IPS-18a (cell line): ENCODE measurements at regions not wholly inside any gene's neighbourhood (a gene's known extent, or its start where the extent isn't known, plus 50 kb on each side); places are given as distances from the start of the nearest gene placed in this dataset.

ENCODE experiments used
- H3K27ac ChIP-seq: one replicate; pipeline ENCODE4 v1.5.1; 2013; ENCODE audit warnings: low read length
- H3K27me3 ChIP-seq: one replicate; pipeline ENCODE4 v1.6.1; 2013; ENCODE audit warnings: mild to moderate bottlenecking, low read length; ENCODE audit not compliant: control insufficient read depth, insufficient read depth
- H3K36me3 ChIP-seq: one replicate; pipeline ENCODE4 v1.6.1; 2013; ENCODE audit warnings: low read depth, low read length; ENCODE audit not compliant: control insufficient read depth
- H3K4me1 ChIP-seq: one replicate; pipeline ENCODE4 v1.6.1; 2013; ENCODE audit warnings: low read depth, low read length; ENCODE audit not compliant: control insufficient read depth
- H3K4me3 ChIP-seq: one replicate; pipeline ENCODE4 v1.5.1; 2013; ENCODE audit warnings: low read length
- H3K9ac ChIP-seq: one replicate; pipeline ENCODE4 v1.6.1; 2013; ENCODE audit warnings: mild to moderate bottlenecking, low read length, moderate library complexity
- H3K9me3 ChIP-seq: one replicate; pipeline ENCODE4 v1.6.1; 2013; ENCODE audit warnings: low read depth, low read length; ENCODE audit not compliant: control insufficient read depth

DNA sequence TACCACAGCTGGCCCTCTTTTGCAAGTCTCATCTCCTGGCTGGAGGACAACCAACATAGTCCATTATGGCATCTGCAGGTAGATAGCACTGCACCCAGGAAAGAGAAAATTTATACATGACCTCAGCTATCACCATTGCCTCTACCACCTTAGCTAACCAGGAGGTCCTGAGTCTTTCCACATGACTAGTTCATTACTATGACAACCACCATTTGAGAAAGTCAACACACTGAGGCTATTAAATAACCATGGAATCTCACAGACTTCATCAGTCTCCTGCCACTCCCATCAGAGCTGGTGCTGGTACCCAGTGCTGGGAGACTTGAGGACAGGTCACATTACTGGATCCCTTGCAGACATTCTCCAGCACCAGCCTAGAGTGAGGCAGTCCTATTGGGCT is 285.9 kb downstream of the GBA3 start:
- no peak overlapping the region for H3K4me3 ChIP-seq
- no peaks in the 10 kb centered on the region for H3K4me1 ChIP-seq
- H3K36me3 ChIP-seq: no peaks in the 10 kb centered on the region
- H3K27ac ChIP-seq: no peak overlapping the region
- H3K9ac ChIP-seq: no peak overlapping the region
- no peaks in the 10 kb centered on the region for H3K27me3 ChIP-seq
- peaks cover 4% of the 10 kb centered on the region for H3K9me3 ChIP-seq

DNA sequence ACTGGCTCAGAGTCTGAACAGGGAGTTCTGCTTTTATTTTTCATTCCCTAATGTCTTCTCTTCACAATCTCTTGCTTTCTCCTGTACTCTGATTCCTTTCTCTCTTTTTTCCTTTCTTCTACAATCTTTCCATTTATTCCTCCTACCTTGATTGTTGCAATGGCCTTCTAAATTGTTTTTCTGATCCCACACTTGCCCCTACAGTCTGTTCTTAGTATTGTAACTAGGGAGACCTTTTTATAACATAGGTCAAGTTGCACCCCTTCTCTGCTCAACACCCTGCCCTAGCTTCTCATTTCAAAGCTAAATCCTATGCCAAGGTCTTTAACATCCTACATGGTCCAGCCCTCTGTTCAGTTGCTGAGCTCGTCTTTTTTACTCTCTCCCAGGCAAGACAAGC is 277.9 kb downstream of the GBA3 start:
- H3K9ac ChIP-seq: no peak overlapping the region
- no peak overlapping the region for H3K27ac ChIP-seq
- H3K9me3 ChIP-seq: peaks cover 3% of the 10 kb centered on the region
- no peak overlapping the region for H3K4me3 ChIP-seq
- no peaks in the 10 kb centered on the region for H3K27me3 ChIP-seq
- H3K36me3 ChIP-seq: no peaks in the 10 kb centered on the region
- H3K4me1 ChIP-seq: no peaks in the 10 kb centered on the region

DNA sequence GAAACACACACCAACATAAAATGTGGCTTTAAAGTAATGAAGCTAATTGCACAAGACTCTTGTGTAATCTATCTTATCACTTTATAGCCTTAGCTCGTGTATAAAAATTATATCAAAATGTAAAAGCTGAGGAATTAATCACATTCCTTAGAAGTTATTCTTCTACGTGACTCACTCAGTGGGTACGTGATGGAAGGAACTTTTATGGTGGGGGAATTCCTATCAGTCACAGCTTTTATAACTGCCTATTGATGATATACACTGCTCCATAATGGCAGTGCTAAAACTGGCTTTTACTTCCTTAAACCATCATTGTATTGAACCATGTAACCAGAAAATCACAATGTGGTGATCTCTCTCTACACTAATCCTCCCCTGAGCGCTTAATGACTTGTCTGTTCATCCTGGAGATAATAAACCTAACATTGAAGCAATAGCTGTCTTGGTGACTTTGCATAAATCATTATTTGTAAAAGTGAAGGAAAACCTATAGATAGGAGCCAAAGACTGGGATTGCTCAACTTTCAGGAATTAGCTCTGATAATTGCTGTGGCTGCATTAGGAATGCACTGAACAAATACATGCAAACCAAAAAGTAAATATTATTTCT is 276.7 kb downstream of the GBA3 start:
- no peak overlapping the region for H3K4me3 ChIP-seq
- H3K27me3 ChIP-seq: no peaks in the 10 kb centered on the region
- H3K9me3 ChIP-seq: no peaks in the 10 kb centered on the region
- H3K9ac ChIP-seq: no peak overlapping the region
- H3K36me3 ChIP-seq: no peaks in the 10 kb centered on the region
- H3K27ac ChIP-seq: no peak overlapping the region
- H3K4me1 ChIP-seq: no peaks in the 10 kb centered on the region

DNA sequence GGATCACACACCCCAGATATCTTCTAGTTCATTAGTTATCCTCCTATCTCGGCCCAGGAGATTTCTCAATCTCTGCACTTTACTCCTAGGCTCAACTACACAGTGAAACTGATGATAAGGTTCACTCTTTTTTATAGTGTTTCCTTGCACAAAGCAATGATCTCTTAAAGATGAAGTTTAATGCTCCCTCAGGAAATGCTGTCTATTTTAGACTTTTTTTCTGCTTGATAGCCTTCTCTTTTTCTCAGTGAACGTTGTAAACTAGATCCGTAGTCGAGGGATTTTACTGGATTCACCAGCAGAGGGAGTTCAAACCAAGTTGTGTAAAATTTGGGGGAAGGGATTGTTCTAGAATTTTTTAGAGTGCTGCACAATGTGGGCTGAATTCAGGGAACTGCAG is 269.6 kb downstream of the GBA3 start:
- no peak overlapping the region for H3K9ac ChIP-seq
- H3K9me3 ChIP-seq: no peaks in the 10 kb centered on the region
- no peaks in the 10 kb centered on the region for H3K27me3 ChIP-seq
- no peaks in the 10 kb centered on the region for H3K4me1 ChIP-seq
- H3K27ac ChIP-seq: no peak overlapping the region
- no peak overlapping the region for H3K4me3 ChIP-seq
- H3K36me3 ChIP-seq: no peaks in the 10 kb centered on the region

DNA sequence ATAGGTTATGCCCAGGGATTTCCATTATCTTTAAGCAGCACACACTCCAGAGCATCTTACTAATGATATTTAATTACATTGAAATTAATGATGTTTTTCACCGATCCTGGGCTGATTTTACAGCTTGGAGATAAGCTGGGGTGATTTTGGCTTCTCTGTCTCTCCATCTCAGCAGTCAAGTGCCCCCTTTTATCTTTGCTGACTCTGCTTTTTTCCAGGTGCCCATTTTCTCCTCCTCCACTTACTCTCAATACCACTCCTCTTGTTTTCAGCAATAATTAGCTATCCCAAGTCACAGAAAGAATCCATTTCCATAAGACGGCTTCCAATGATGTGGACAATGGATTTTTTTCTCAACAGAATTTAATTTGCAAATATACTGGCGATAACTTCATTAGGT is 266.7 kb downstream of the GBA3 start:
- no peak overlapping the region for H3K27ac ChIP-seq
- no peaks in the 10 kb centered on the region for H3K27me3 ChIP-seq
- no peak overlapping the region for H3K9ac ChIP-seq
- H3K36me3 ChIP-seq: no peaks in the 10 kb centered on the region
- no peaks in the 10 kb centered on the region for H3K9me3 ChIP-seq
- no peaks in the 10 kb centered on the region for H3K4me1 ChIP-seq
- H3K4me3 ChIP-seq: no peak overlapping the region

DNA sequence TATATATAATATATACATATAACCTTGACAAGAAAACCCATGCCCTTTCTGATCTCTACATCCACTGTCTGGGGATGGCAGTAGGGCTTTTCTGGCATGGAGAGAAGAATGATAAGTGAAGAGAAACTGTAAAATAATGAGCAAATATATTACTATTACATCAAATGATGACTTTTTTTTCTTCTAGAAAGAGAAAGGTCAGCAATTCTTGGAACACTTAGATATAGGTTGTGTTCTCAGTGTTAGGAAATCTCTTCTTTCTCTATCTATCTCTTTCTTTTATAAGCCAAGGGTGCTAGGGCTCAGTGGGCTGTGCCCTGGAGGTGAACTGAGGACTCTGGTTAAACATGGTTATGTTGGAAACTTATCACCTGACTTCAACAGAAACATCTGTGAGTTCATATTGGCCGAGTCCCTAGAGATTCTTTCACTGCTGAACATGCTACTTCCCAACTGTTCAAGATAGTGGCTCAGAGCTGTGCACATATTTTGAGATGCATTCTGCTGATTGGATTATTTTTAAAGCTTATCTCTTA is 265.1 kb downstream of the GBA3 start:
- Histone ChIP-seq H3K36me3 (no peaks in the 10 kb centered on the region), H3K4me3 (no peak overlapping the region), H3K9ac (no peak overlapping the region), H3K27me3 (no peaks in the 10 kb centered on the region), H3K4me1 (no peaks in the 10 kb centered on the region), H3K27ac (no peak overlapping the region), H3K9me3 (no peaks in the 10 kb centered on the region)

DNA sequence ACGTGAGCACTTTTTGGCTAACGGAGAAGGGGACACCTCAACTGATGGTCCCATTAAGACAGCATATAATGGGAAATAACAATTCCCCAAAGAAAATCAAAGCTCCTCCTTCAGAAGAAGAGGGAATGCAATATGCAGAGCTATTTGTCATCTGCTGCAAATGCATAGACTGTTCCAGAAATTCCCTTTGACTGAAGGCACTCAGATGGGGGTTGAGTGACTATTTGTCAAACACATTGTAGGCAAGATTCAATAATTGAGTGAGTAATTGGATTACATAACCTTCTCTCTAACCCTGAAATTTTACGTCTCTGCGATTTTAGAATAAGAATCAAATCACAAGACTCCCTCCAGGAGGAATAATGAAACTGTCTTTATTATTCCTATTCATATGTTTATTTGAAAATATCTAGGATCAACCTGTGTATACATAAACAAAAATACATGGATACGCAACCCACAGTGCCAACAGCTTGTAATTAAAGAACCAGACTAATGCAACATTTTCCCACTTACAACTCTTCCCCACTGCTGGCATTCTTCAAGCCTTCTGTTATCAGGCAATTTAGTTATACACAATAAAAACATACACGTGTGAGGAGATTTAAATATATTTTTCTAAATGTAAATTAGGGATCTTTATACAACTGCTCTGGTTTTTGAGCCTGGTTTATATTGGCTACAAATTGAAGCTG is 256.6 kb downstream of the GBA3 start:
- Histone ChIP-seq H3K36me3 (no peaks in the 10 kb centered on the region), H3K27ac (no peak overlapping the region), H3K9ac (no peak overlapping the region), H3K9me3 (no peaks in the 10 kb centered on the region), H3K27me3 (peaks cover 8% of the 10 kb centered on the region), H3K4me1 (no peaks in the 10 kb centered on the region), H3K4me3 (no peak overlapping the region)

DNA sequence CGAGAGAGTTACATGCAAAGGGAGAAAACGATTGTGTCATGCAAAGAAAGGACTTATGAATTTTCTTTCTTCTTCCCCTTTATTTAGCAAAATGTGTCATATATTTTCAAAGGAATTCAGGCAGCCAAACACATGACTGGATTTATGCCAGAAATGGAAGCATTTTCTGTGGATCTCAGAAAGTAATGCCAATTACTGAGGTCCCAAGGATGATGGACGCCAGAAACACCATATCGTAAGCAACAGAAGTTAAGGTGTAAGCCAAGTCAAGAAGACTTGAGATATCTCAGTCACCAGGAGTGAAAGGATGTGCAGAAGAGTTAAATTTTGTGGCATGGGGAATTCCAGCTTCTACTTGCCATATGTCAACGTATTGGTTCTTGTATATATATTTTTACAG is 255.1 kb downstream of the GBA3 start:
- Histone ChIP-seq H3K9me3 (no peaks in the 10 kb centered on the region), H3K27me3 (peaks cover 23% of the 10 kb centered on the region), H3K4me1 (peaks cover 14% of the 10 kb centered on the region), H3K27ac (no peak overlapping the region), H3K36me3 (no peaks in the 10 kb centered on the region), H3K9ac (no peak overlapping the region), H3K4me3 (no peak overlapping the region)

DNA sequence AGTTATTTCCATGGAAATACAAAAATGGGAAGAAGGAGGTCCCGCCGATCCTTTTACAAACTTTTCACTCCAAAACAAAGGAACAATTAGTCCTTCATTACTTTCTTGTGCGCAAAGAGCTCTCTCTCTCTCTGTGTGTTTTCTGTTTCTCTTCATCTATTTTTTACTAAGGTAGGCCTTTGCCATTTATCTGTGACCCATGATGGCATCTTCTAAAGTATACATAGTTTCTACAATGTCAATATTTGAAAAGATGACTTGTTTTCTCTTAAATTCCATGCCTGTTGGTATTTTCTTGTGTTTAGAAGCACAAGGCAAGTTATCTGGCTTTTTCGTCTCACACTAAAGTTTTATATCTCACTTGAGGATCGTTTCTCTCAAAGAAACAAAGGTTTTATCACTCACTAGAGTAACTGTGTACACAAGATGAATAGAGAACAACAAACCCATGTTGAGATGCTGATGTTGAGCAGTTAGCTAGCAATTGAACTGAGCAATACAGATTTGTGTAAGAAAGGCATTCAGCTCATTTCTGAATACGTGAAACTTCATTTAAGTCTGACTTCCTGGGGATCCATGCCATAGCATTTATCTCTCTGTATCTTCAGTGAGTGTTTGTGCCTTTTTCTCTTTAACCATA is 250.3 kb downstream of the GBA3 start:
- H3K27me3 ChIP-seq: peaks cover 34% of the 10 kb centered on the region
- H3K4me3 ChIP-seq: no peak overlapping the region
- no peak overlapping the region for H3K9ac ChIP-seq
- no peak overlapping the region for H3K27ac ChIP-seq
- no peaks in the 10 kb centered on the region for H3K9me3 ChIP-seq
- H3K36me3 ChIP-seq: no peaks in the 10 kb centered on the region
- H3K4me1 ChIP-seq: peaks cover 16% of the 10 kb centered on the region

DNA sequence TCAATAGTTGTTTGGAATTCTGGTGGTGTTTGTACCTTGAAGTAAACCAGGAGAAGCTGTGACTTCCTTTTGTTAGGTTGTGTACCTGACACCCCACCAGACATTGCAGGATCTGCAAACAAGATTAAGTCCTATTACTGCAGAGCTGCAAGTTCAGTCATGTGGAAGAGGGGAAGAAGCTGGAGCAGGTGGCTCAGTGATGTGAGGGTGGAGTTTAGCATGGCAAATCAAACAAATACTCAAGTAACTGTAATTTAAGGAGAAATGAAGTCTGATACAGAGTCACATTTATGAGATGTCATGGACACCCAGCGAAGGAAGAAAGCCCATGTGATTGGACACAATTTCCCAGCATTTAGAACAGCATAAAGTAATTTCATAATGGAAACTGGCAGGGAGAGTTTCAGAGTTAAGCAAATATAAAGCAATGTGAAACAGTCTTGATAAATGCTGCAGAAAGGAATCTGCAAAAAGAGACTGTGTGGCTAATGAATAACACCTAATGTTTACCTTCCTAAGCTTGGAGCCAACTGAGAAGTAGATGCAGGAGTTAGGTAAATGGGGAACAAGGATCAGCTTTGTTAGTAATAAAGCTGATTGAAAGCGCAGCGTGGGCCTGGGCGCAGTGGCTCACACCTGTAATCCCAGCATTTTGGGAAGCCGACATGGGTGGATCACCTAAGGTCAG is 249.1 kb downstream of the GBA3 start:
- no peak overlapping the region for H3K4me3 ChIP-seq
- peaks cover 16% of the 10 kb centered on the region for H3K4me1 ChIP-seq
- H3K27ac ChIP-seq: no peak overlapping the region
- no peaks in the 10 kb centered on the region for H3K36me3 ChIP-seq
- no peak overlapping the region for H3K9ac ChIP-seq
- H3K27me3 ChIP-seq: peaks cover 34% of the 10 kb centered on the region
- no peaks in the 10 kb centered on the region for H3K9me3 ChIP-seq

DNA sequence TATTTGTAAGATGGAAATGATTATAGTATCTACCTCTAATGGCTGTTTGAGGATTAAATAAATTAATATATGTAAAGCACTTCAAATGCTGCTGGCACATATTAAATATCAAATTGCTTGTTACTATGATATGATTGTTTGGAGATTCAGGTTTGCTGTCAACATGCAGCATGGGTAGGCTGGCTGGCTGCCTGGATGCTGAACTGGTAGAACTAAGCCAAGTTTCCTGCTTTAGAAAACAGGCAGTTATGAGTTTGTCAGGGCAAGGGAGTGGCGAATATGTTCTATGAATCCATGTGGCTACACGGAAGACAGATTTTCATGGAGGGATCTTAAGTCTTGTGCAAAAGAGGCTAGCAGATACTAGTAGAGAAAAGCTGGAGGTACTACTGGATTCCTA is 239.6 kb downstream of the GBA3 start:
- Histone ChIP-seq H3K9ac (no peak overlapping the region), H3K9me3 (no peaks in the 10 kb centered on the region), H3K4me1 (no peaks in the 10 kb centered on the region), H3K36me3 (no peaks in the 10 kb centered on the region), H3K4me3 (no peak overlapping the region), H3K27me3 (no peaks in the 10 kb centered on the region), H3K27ac (no peak overlapping the region)
